Ishikawa (cell line): ENCODE measurements at regions not wholly inside any gene's neighbourhood (a gene's known extent, or its start where the extent isn't known, plus 50 kb on each side); places are given as distances from the start of the nearest gene placed in this dataset.

ENCODE experiments used
- CEBPB ChIP-seq: IDR thresholded peaks from 2 replicates; pipeline ENCODE4 v1.6.1; 2012
- CREB1 ChIP-seq: IDR thresholded peaks from 2 replicates; pipeline ENCODE4 v1.6.1; 2012; ENCODE audit warnings: low read depth
- EGR1 ChIP-seq: IDR thresholded peaks from 2 replicates; pipeline ENCODE4 v1.6.1; 2012
- EP300 ChIP-seq: IDR thresholded peaks from 2 replicates; pipeline ENCODE4 v1.6.1; 2012; ENCODE audit warnings: borderline replicate concordance
- FOXM1 ChIP-seq: IDR thresholded peaks from 2 replicates; pipeline ENCODE4 v1.6.1; 2012; ENCODE audit warnings: low read depth, borderline replicate concordance
- MAX ChIP-seq: IDR thresholded peaks from 2 replicates; pipeline ENCODE4 v1.6.1; 2012
- NFIC ChIP-seq: IDR thresholded peaks from 2 replicates; pipeline ENCODE4 v1.6.1; 2012
- RAD21 ChIP-seq: IDR thresholded peaks from 2 replicates; pipeline ENCODE4 v1.6.1; 2012; ENCODE audit warnings: low read depth
- REST ChIP-seq: IDR thresholded peaks from 2 replicates; pipeline ENCODE4 v1.6.1; 2012; ENCODE audit warnings: low read depth, mild to moderate bottlenecking
- TAF1 ChIP-seq: IDR thresholded peaks from 2 replicates; pipeline ENCODE4 v1.6.1; 2012; ENCODE audit warnings: low read depth, mild to moderate bottlenecking
- TCF12 ChIP-seq: IDR thresholded peaks from 2 replicates; pipeline ENCODE4 v1.6.1; 2012; ENCODE audit warnings: low read depth
- TEAD4 ChIP-seq: IDR thresholded peaks from 2 replicates; pipeline ENCODE4 v1.6.1; 2012
- USF1 ChIP-seq: IDR thresholded peaks from 2 replicates; pipeline ENCODE4 v1.6.1; 2012
- YY1 ChIP-seq: IDR thresholded peaks from 2 replicates; pipeline ENCODE4 v1.6.1; 2012; ENCODE audit warnings: low read depth
- ZBTB7A ChIP-seq: IDR thresholded peaks from 2 replicates; pipeline ENCODE4 v1.6.1; 2012; ENCODE audit warnings: low read depth

- TF ChIP-seq EGR1 (no peak), RAD21 (no peak), CEBPB (no peak), TEAD4 (no peak), USF1 (no peak), REST (no peak), FOXM1 (no peak), YY1 (no peak), CREB1 (no peak), ZBTB7A (no peak), TCF12 (no peak), NFIC (no peak), MAX (no peak)
These were observed 129.3 kb upstream of the CD93 start for GRCh38 chr20:23215344-23215995.

- TF ChIP-seq FOXM1: no peak
- no peak for TF ChIP-seq USF1
- TF ChIP-seq TCF12: no peak
- TF ChIP-seq NFIC: no peak
- TF ChIP-seq REST: no peak
- no peak for TF ChIP-seq YY1
- TF ChIP-seq TEAD4: no peak
- no peak for TF ChIP-seq TAF1
- TF ChIP-seq EGR1: no peak
- TF ChIP-seq RAD21: no peak
- TF ChIP-seq EP300: no peak
- TF ChIP-seq CREB1: no peak
- no peak for TF ChIP-seq ZBTB7A
- TF ChIP-seq MAX: no peak
- TF ChIP-seq CEBPB: no peak
These were observed 128.8 kb upstream of the CD93 start for GRCh38 chr20:23214903-23215302.

GRCh38 chr20:23212464-23212995 is 126.4 kb upstream of the CD93 start:
- no peak for TF ChIP-seq MAX
- no peak for TF ChIP-seq CEBPB
- no peak for TF ChIP-seq NFIC
- TF ChIP-seq USF1: no peak
- TF ChIP-seq CREB1: no peak
- TF ChIP-seq EP300: no peak
- TF ChIP-seq TCF12: no peak
- no peak for TF ChIP-seq TEAD4
- TF ChIP-seq YY1: no peak
- no peak for TF ChIP-seq TAF1
- no peak for TF ChIP-seq FOXM1

GRCh38 chr20:23212011-23212410 is 125.9 kb upstream of the CD93 start:
- TF ChIP-seq TEAD4 (no peak), RAD21 (no peak), REST (no peak), EGR1 (no peak), CREB1 (no peak), EP300 (no peak), CEBPB (no peak), YY1 (no peak), TAF1 (no peak), NFIC (no peak), USF1 (no peak), MAX (no peak), FOXM1 (no peak), TCF12 (no peak), ZBTB7A (no peak)
